ENCODE measurements at regions not wholly inside any gene's neighbourhood (a gene's known extent, or its start where the extent isn't known, plus 50 kb on each side); places are given as distances from the start of the nearest gene placed in this dataset.

DNA sequence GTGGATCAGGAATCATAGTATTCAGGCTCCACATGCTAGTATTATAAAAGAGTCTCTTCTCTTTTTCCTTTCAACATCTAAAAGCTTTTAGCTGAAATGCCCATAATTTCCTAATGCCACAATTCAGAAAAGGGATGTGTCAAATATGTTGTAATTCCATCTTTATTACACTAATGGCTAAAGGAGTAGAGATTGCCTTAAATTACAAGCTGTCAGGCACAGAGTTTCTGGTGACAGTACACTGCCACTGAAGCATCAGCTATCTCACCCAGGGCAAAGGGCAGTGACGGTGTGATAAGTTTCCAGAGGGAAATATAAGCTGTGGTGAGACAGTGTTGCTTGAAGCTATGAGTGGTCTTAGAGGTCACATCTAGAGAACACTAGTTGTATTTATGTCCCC, 581.1 kb downstream of the KCNT2 start:
- Histone ChIP-seq H2AFZ (ENCODE audit: low read depth, low read length) (no peak overlapping the region), H3K9me1 (ENCODE audit: control insufficient read depth, insufficient read depth, low read length) (no peaks in the 10 kb centered on the region), H4K20me1 (replicated peaks; ENCODE audit: control insufficient read depth, insufficient read depth, low read length) (no peaks in the 10 kb centered on the region), H3K4me1 (replicated peaks in 1 of 2; ENCODE audit: control insufficient read depth in 2 of 2, insufficient read depth in 2 of 2, low read length in 2 of 2) (no peaks in the 10 kb centered on the region; a peak in 1 of 5 replicates), H3K79me2 (ENCODE audit: control insufficient read depth, insufficient read depth, low read length) (no peaks in the 10 kb centered on the region), H3K9ac (ENCODE audit: insufficient read depth in 1 of 2, low read depth in 2 of 2, low read length in 2 of 2) (no peak overlapping the region), H3K9me3 (replicated peaks; ENCODE audit: control insufficient read depth, insufficient read depth, low read depth, low read length) (no peaks in the 10 kb centered on the region), H3K27ac (ENCODE audit: extremely low read depth, low read depth, low read length) (no peak overlapping the region), H3K4me3 (no peak overlapping the region), H3K27me3 (ENCODE audit: control insufficient read depth in 2 of 2, insufficient read depth in 2 of 2, low read length in 2 of 2) (no peaks in the 10 kb centered on the region), H3K36me3 (ENCODE audit: control insufficient read depth, insufficient read depth, low read length) (no peaks in the 10 kb centered on the region), H3K4me2 (ENCODE audit: insufficient read depth, low read length) (no peak overlapping the region)
- intact Hi-C loops (cut with micrococcal nuclease) (loop anchor here (5.0 kb wide), 1 partner anchor 130 kb away; no protein-coding TSS in a partner anchor), in situ Hi-C loops (cut with MboI) (no loop called here)
- DNase-seq (ENCODE audit: extremely low read depth in 1 of 4, low spot score in 3 of 4) (no peak), ATAC-seq (peak; percentile 57; the same call in 2 of the 3 replicates), FAIRE-seq (no peak)
- POLR2A ChIA-PET = no interaction called here
- CTCF ChIA-PET (ENCODE audit: low intra/inter-chr PET ratio) = no interaction called here
- BruUV-seq (replicated peaks) = no TSS peak
- WGBS (ENCODE audit: insufficient coverage, low coverage, missing lambda C conversion rate) = no CpG with 5 or more reads among the region's 1 CpG
- TF ChIP-seq POU5F1 (IDR thresholded peaks at IDR 0.05; ENCODE audit: borderline replicate concordance, low read depth, low read length, partially characterized antibody) (no peak), CBFA2T2 (conservative IDR thresholded peaks at IDR 0.05) (no peak), POLR2A (conservative IDR thresholded peaks at IDR 0.05) (no peak), POLR2H (tag; IDR thresholded peaks at IDR 0.05; ENCODE audit: low read depth) (no peak), ZKSCAN1 (IDR thresholded peaks at IDR 0.05; ENCODE audit: low read depth, low read length) (no peak), CHCHD3 (CRISPR knock-in tag; IDR thresholded peaks at IDR 0.05) (no peak), TBL1XR1 (IDR thresholded peaks at IDR 0.05; ENCODE audit: low read length in 2 of 2) (no peak), ZNF75A (CRISPR knock-in tag; IDR thresholded peaks at IDR 0.05) (no peak), TRIM28 (IDR thresholded peaks at IDR 0.05) (no peak), BCL6 (CRISPR knock-in tag; IDR thresholded peaks at IDR 0.05) (no peak), MYC (IDR thresholded peaks at IDR 0.05; ENCODE audit: low read depth, low read length) (no peak), MYC (CRISPR knock-in tag; IDR thresholded peaks at IDR 0.05; ENCODE audit: borderline replicate concordance, low read depth) (no peak), ZNF165 (CRISPR knock-in tag; IDR thresholded peaks at IDR 0.05; ENCODE audit: borderline replicate concordance) (no peak), CREB1 (IDR thresholded peaks at IDR 0.05) (no peak), CREB1 (CRISPR knock-in tag; IDR thresholded peaks at IDR 0.05) (no peak)
- TF ChIP-seq, protein P1, sequence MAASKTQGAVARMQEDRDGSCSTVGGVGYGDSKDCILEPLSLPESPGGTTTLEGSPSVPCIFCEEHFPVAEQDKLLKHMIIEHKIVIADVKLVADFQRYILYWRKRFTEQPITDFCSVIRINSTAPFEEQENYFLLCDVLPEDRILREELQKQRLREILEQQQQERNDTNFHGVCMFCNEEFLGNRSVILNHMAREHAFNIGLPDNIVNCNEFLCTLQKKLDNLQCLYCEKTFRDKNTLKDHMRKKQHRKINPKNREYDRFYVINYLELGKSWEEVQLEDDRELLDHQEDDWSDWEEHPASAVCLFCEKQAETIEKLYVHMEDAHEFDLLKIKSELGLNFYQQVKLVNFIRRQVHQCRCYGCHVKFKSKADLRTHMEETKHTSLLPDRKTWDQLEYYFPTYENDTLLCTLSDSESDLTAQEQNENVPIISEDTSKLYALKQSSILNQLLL (CRISPR knock-in tag; IDR thresholded peaks at IDR 0.05; ENCODE audit: borderline replicate concordance) = no peak
- TF ChIP-seq, protein P2, sequence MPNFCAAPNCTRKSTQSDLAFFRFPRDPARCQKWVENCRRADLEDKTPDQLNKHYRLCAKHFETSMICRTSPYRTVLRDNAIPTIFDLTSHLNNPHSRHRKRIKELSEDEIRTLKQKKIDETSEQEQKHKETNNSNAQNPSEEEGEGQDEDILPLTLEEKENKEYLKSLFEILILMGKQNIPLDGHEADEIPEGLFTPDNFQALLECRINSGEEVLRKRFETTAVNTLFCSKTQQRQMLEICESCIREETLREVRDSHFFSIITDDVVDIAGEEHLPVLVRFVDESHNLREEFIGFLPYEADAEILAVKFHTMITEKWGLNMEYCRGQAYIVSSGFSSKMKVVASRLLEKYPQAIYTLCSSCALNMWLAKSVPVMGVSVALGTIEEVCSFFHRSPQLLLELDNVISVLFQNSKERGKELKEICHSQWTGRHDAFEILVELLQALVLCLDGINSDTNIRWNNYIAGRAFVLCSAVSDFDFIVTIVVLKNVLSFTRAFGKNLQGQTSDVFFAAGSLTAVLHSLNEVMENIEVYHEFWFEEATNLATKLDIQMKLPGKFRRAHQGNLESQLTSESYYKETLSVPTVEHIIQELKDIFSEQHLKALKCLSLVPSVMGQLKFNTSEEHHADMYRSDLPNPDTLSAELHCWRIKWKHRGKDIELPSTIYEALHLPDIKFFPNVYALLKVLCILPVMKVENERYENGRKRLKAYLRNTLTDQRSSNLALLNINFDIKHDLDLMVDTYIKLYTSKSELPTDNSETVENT (CRISPR knock-in tag; IDR thresholded peaks at IDR 0.05) = no peak
- TF ChIP-seq, protein P3, sequence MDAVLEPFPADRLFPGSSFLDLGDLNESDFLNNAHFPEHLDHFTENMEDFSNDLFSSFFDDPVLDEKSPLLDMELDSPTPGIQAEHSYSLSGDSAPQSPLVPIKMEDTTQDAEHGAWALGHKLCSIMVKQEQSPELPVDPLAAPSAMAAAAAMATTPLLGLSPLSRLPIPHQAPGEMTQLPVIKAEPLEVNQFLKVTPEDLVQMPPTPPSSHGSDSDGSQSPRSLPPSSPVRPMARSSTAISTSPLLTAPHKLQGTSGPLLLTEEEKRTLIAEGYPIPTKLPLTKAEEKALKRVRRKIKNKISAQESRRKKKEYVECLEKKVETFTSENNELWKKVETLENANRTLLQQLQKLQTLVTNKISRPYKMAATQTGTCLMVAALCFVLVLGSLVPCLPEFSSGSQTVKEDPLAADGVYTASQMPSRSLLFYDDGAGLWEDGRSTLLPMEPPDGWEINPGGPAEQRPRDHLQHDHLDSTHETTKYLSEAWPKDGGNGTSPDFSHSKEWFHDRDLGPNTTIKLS (IDR thresholded peaks at IDR 0.05; ENCODE audit: borderline replicate concordance, low read depth) = no peak

Data from K562 (cell line).